Type B pancreatic cell (in vitro differentiated cells): ENCODE measurements at regions not wholly inside any gene's neighbourhood (a gene's known extent, or its start where the extent isn't known, plus 50 kb on each side); places are given as distances from the start of the nearest gene placed in this dataset.
"Not testable (repeated sequence)": the region's sequence is repeated elsewhere in the genome, so short reads cannot be mapped to it uniquely, and the experiment has no call there.

Source experiments
- DNase-seq: peaks from one replicate; pipeline ENCODE4 v3.0.0; 2021; ENCODE audit warnings: mixed read lengths; ENCODE audit not compliant: unreplicated experiment; ENCODE audit errors: extremely low spot score
- H3K27ac Mint-ChIP-seq: 2 replicates; pipeline ENCODE4 v1.8.0; 2021; ENCODE audit warnings: mild to moderate bottlenecking, mixed read lengths
- H3K27me3 Mint-ChIP-seq: 2 replicates; pipeline ENCODE4 v1.8.0; 2021; ENCODE audit warnings: mixed read lengths
- H3K36me3 Mint-ChIP-seq: 2 replicates; pipeline ENCODE4 v1.8.0; 2021; ENCODE audit warnings: mixed read lengths
- H3K4me1 Mint-ChIP-seq: one replicate; pipeline ENCODE4 v1.8.0; 2021; ENCODE audit warnings: mixed read lengths; ENCODE audit not compliant: unreplicated experiment
- H3K4me3 Mint-ChIP-seq: 2 replicates; pipeline ENCODE4 v1.8.0; 2021; ENCODE audit warnings: mild to moderate bottlenecking, mixed read lengths
- H3K9me3 Mint-ChIP-seq: 2 replicates; pipeline ENCODE4 v1.8.0; 2021; ENCODE audit warnings: mixed read lengths
- TF ChIP-seq, protein P1 (sequence below): fragments of 200-600 bp; sonication (generic); conservative IDR thresholded peaks from 2 replicates; pipeline ENCODE4 v1.5.0; 2021; ENCODE audit warnings: antibody characterized with exemption, mild to moderate bottlenecking

DNA sequence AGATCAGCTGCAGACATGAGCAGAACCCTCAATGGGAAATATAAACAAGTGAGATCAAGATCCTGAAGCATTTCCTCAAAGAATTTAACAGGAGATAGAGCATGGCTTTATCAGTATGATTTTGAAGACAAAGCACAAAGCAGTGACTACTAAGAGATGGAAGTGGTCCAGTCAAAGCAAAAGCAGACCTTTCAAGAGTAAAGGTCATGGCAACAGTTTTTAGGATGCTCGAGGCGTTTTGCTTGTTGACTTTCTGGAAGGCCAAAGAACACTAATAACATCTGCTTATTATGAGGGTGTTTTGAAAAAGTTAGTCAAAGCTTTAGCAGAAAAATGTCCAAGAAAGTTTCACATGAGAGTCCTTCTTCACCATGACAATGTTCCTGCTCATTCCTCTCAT, 128.5 kb downstream of the KCNE4 start:
- Mint-ChIP-seq H3K27me3 (no peaks in the 10 kb centered on the region), H3K4me1 (no peaks in the 10 kb centered on the region), H3K4me3 (no peak overlapping the region), H3K9me3 (no peaks in the 10 kb centered on the region), H3K27ac (no peak overlapping the region), H3K36me3 (no peaks in the 10 kb centered on the region)
- DNase-seq = no peak
- TF ChIP-seq, protein P1, sequence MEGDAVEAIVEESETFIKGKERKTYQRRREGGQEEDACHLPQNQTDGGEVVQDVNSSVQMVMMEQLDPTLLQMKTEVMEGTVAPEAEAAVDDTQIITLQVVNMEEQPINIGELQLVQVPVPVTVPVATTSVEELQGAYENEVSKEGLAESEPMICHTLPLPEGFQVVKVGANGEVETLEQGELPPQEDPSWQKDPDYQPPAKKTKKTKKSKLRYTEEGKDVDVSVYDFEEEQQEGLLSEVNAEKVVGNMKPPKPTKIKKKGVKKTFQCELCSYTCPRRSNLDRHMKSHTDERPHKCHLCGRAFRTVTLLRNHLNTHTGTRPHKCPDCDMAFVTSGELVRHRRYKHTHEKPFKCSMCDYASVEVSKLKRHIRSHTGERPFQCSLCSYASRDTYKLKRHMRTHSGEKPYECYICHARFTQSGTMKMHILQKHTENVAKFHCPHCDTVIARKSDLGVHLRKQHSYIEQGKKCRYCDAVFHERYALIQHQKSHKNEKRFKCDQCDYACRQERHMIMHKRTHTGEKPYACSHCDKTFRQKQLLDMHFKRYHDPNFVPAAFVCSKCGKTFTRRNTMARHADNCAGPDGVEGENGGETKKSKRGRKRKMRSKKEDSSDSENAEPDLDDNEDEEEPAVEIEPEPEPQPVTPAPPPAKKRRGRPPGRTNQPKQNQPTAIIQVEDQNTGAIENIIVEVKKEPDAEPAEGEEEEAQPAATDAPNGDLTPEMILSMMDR = no peak

DNA sequence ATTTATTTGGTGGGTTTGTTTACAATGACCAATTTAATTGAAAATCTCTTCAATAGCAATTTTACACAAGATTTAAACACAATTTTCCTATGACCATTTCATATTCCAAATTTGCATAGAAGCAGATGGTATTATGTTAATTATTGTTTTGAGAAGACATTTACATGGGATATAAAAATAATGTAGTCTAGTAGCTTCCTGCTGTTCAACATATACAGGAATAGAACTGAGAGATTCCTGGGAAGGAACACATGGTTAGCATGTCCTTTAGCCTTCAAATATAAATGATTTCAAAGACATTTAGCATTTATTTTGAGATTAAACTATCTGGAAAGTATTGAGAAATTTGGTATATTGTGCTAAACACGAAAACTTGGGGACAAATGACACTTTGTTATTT, 129.6 kb downstream of the KCNE4 start:
- no peaks in the 10 kb centered on the region for H3K27me3 Mint-ChIP-seq
- no peaks in the 10 kb centered on the region for H3K9me3 Mint-ChIP-seq
- no peaks in the 10 kb centered on the region for H3K36me3 Mint-ChIP-seq
- no peak overlapping the region for H3K27ac Mint-ChIP-seq
- TF ChIP-seq, protein P1 = no peak
- H3K4me1 Mint-ChIP-seq = no peaks in the 10 kb centered on the region
- no peak overlapping the region for H3K4me3 Mint-ChIP-seq
- DNase-seq = no peak

DNA sequence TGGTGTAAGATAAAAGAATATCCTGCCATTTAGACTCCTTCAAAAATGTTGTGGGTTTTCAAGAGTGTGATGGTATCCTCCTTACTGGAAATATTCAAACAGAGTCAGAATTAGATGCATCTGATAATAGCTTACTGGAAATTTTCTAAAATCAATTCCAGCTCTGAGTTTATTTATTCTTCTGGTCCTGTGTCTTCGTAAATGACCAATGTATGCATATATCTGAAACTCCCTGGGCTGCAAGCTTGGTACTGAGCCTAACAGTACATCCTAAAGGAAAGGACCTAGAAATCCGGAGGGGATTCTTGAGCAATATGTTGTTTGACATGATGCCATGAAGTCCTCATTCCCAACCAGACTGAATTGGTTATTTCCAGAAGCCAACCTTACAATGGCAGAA, 130.4 kb downstream of the KCNE4 start:
- no peak overlapping the region for H3K4me3 Mint-ChIP-seq
- no peaks in the 10 kb centered on the region for H3K9me3 Mint-ChIP-seq
- no peaks in the 10 kb centered on the region for H3K36me3 Mint-ChIP-seq
- H3K4me1 Mint-ChIP-seq = no peaks in the 10 kb centered on the region
- no peaks in the 10 kb centered on the region for H3K27me3 Mint-ChIP-seq
- no peak for DNase-seq
- TF ChIP-seq, protein P1 = no peak
- no peak overlapping the region for H3K27ac Mint-ChIP-seq

DNA sequence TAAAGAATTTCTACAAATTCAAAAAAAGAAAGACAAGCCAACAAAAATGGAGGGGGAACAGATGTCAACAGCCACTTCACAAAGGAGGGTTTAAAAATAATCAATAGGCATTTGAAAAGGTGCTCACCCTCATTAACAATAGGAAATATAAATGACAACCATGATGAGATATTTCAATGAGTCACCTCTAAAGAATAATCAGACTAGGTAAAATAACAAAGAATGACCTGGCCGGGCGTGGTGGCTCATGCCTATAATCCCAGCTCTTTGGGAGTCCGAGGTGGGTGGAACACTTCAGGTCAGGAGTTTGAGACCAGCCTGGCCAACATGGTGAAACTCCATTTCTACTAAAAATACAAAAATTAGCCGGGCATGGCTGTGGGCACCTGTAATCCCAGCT, 133.6 kb downstream of the KCNE4 start:
- TF ChIP-seq, protein P1 = no peak
- Mint-ChIP-seq H3K4me3 (no peak overlapping the region), H3K36me3 (no peaks in the 10 kb centered on the region), H3K27me3 (peaks cover 3% of the 10 kb centered on the region), H3K27ac (no peak overlapping the region), H3K4me1 (no peaks in the 10 kb centered on the region), H3K9me3 (no peaks in the 10 kb centered on the region)
- DNase-seq = no peak

DNA sequence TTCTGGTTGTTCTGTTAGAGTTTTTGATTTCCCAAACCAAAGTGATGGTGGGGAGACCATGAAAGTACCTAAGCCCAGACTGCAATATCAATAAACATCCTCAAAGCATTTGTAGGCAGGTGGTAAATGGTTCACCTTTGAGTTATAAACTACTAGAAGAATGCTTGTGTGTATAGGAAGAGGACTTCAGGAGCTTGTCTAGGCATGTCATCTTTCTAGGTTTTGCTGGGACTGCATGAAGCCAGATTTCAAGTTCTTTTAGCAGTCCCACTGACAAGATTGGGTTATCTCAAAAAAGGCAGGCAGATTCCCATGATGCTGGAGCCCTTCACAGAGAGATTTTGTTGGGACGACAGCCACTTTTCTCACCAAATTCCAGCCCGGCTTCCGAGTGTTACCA, 135.3 kb downstream of the KCNE4 start:
- H3K27me3 Mint-ChIP-seq = peaks cover 3% of the 10 kb centered on the region
- no peak overlapping the region for H3K27ac Mint-ChIP-seq
- DNase-seq = no peak
- TF ChIP-seq, protein P1 = no peak
- H3K4me3 Mint-ChIP-seq = no peak overlapping the region
- H3K9me3 Mint-ChIP-seq = no peaks in the 10 kb centered on the region
- H3K36me3 Mint-ChIP-seq = no peaks in the 10 kb centered on the region
- no peaks in the 10 kb centered on the region for H3K4me1 Mint-ChIP-seq

DNA sequence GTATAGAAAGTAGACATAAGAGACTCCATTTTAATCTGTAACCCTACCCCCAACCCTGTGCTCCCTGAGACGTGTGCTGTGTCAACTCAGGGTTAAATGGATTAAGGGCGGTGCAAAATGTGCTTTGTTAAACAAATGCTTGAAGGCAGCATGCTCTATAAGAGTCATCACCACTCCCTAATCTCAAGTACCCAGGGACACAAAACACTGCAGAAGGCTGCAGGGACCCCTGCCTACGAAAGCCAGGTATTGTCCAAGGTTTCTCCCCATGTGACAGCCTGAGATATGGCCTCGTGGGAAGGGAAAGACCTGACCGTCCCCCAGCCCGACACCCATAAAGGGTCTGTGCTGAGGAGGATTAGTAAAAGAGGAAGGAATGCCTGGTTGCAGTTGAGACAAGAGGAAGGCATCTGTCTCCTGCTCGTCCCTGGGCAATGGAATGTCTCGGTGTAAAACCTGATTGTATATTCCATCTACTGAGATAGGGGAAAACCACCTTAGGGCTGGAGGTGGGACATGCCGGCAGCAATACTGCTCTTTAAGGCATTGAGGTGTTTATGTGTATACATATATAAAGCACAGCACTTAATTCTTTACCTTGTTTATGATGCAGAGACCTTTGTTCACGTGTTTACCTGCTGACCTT, 138.7 kb downstream of the KCNE4 start:
- not testable (repeated sequence) for H3K4me3 Mint-ChIP-seq, H3K4me1 Mint-ChIP-seq, DNase-seq

More for the DNA sequence above, 138.7 kb downstream of the KCNE4 start:
- H3K9me3 Mint-ChIP-seq, H3K27ac Mint-ChIP-seq, H3K36me3 Mint-ChIP-seq, H3K27me3 Mint-ChIP-seq: not testable (repeated sequence)
